Mesenchymal stem cell (in vitro differentiated cells and primary cell): ENCODE measurements at regions not wholly inside any gene's neighbourhood (a gene's known extent, or its start where the extent isn't known, plus 50 kb on each side); places are given as distances from the start of the nearest gene placed in this dataset.

Experiments
- DNase-seq: peaks from one replicate; pipeline ENCODE4 v3.0.0-alpha.2; 2013
- H2AFZ ChIP-seq: one replicate; pipeline ENCODE4 v1.6.1; 2013; ENCODE audit warnings: low read depth, mild to moderate bottlenecking, control low read depth, inconsistent platforms, low read length, moderate library complexity
- H2AK5ac ChIP-seq: 2 replicates; pipeline ENCODE4 v1.6.1; 2013; ENCODE audit warnings: low read length, moderate library complexity, mild to moderate bottlenecking, inconsistent platforms; ENCODE audit not compliant: severe bottlenecking
- H2BK120ac ChIP-seq: one replicate; pipeline ENCODE4 v1.6.1; 2013; ENCODE audit warnings: low read depth, mild to moderate bottlenecking, inconsistent platforms, low read length, moderate library complexity
- H2BK12ac ChIP-seq, 2 experiments: one replicate each; pipeline ENCODE4 v1.6.1; 2013; ENCODE audit warnings: inconsistent platforms in 2 of 2, low read length in 2 of 2, mild to moderate bottlenecking in 2 of 2, moderate library complexity in 2 of 2, control low read depth in 1 of 2
- H2BK15ac ChIP-seq: one replicate; pipeline ENCODE4 v1.6.1; 2013; ENCODE audit warnings: mild to moderate bottlenecking, low read depth, inconsistent platforms; ENCODE audit not compliant: poor library complexity, severe bottlenecking
- H2BK5ac ChIP-seq: 2 replicates; pipeline ENCODE4 v1.6.1; 2013; ENCODE audit warnings: low read depth, mild to moderate bottlenecking, low read length, control low read depth, inconsistent platforms; ENCODE audit not compliant: poor library complexity, severe bottlenecking
- H3K14ac ChIP-seq, 2 experiments: one replicate each; pipeline ENCODE4 v1.6.1; 2013; ENCODE audit warnings: inconsistent platforms in 2 of 2, low read length in 2 of 2, control low read depth in 1 of 2, mild to moderate bottlenecking in 1 of 2, moderate library complexity in 1 of 2
- H3K18ac ChIP-seq, 2 experiments: one replicate each; pipeline ENCODE4 v1.6.1; 2013; ENCODE audit warnings: inconsistent platforms in 2 of 2, low read length in 2 of 2, control low read depth in 1 of 2, low read depth in 1 of 2, mild to moderate bottlenecking in 1 of 2
- H3K23ac ChIP-seq, 2 experiments: one replicate each; pipeline ENCODE4 v1.6.1; 2013; ENCODE audit warnings: inconsistent platforms in 2 of 2, low read length in 2 of 2, mild to moderate bottlenecking in 2 of 2, moderate library complexity in 2 of 2, control low read depth in 1 of 2
- H3K27ac ChIP-seq: 2 replicates; pipeline ENCODE4 v1.5.1; 2013; ENCODE audit warnings: mild to moderate bottlenecking, moderate library complexity, low read length, control low read depth, inconsistent platforms; ENCODE audit not compliant: poor library complexity, severe bottlenecking
- H3K27me3 ChIP-seq, 2 experiments: 2 replicates each; pipeline versions ENCODE4 v1.6.1 to v1.7.0; 2013; ENCODE audit warnings: low read length in 2 of 2, mild to moderate bottlenecking in 2 of 2, moderate library complexity in 2 of 2, control low read depth in 1 of 2, inconsistent platforms in 1 of 2; ENCODE audit not compliant: control insufficient read depth in 1 of 2, insufficient read depth in 1 of 2
- H3K36me3 ChIP-seq, 2 experiments: 2 replicates each; pipeline versions ENCODE4 v1.6.1 to v1.7.0; 2013; ENCODE audit warnings: low read length in 2 of 2, control low read depth in 1 of 2, inconsistent platforms in 1 of 2, low read depth in 1 of 2, mild to moderate bottlenecking in 1 of 2; ENCODE audit not compliant: insufficient read depth in 2 of 2, control insufficient read depth in 1 of 2
- H3K4ac ChIP-seq, 2 experiments: one replicate each; pipeline ENCODE4 v1.6.1; 2013; ENCODE audit warnings: inconsistent platforms in 2 of 2, low read length in 2 of 2, mild to moderate bottlenecking in 2 of 2, moderate library complexity in 2 of 2, control low read depth in 1 of 2, low read depth in 1 of 2
- H3K4me1 ChIP-seq: 2 replicates; pipeline ENCODE4 v1.6.1; 2013; ENCODE audit warnings: low read depth, low read length, control low read depth; ENCODE audit not compliant: control insufficient read depth, insufficient read depth
- H3K4me2 ChIP-seq: 2 replicates; pipeline ENCODE4 v1.6.1; 2013; ENCODE audit warnings: low read length, mild to moderate bottlenecking, inconsistent platforms; ENCODE audit not compliant: poor library complexity, severe bottlenecking
- H3K4me3 ChIP-seq, 2 experiments: 2 replicates each; pipeline versions ENCODE4 v1.5.1 to v1.7.0; 2013; ENCODE audit warnings: low read length in 2 of 2, mild to moderate bottlenecking in 2 of 2, control low read depth in 1 of 2, low read depth in 1 of 2; ENCODE audit not compliant: insufficient read depth in 1 of 2
- H3K79me1 ChIP-seq: replicated peaks from 2 replicates; pipeline ENCODE4 v1.6.1; 2013; ENCODE audit warnings: mild to moderate bottlenecking, control low read depth, low read length, inconsistent platforms; ENCODE audit not compliant: poor library complexity, severe bottlenecking
- H3K9ac ChIP-seq: 2 replicates; pipeline ENCODE4 v1.7.0; 2013; ENCODE audit warnings: mild to moderate bottlenecking, low read length, moderate library complexity
- H3K9me3 ChIP-seq: 2 replicates; pipeline ENCODE4 v1.7.0; 2013; ENCODE audit warnings: mild to moderate bottlenecking, low read length; ENCODE audit not compliant: control insufficient read depth
- H4K8ac ChIP-seq: one replicate; pipeline ENCODE4 v1.6.1; 2013; ENCODE audit warnings: inconsistent platforms, mild to moderate bottlenecking, low read length, moderate library complexity
- H4K91ac ChIP-seq: one replicate; pipeline ENCODE4 v1.6.1; 2013; ENCODE audit warnings: mild to moderate bottlenecking, low read length, inconsistent platforms
- whole genome bisulfite sequencing: methylation state at CpG from one replicate; pipeline ENCODE4 v1.1.7; 2013; ENCODE audit warnings: mixed read lengths; 5-methylcytosine and 5-hydroxymethylcytosine counted together

GRCh38 chr6:76510489-76510888 lies 438.0 kb upstream of the IMPG1 start:
- Histone ChIP-seq H3K79me1 (no peaks in the 10 kb centered on the region), H2AK5ac (no peak overlapping the region), H3K9me3 (peaks cover 3% of the 10 kb centered on the region), H2BK12ac (no peak overlapping the region), H4K91ac (no peak overlapping the region), H3K18ac (no peak overlapping the region), H2AFZ (no peak overlapping the region), H3K36me3 (no peaks in the 10 kb centered on the region), H3K4me3 (no peak overlapping the region), H3K23ac (no peak overlapping the region), H3K14ac (no peak overlapping the region), H2BK5ac (no peak overlapping the region), H3K4me1 (no peaks in the 10 kb centered on the region), H3K4me2 (no peak overlapping the region), H4K8ac (no peak overlapping the region), H2BK15ac (no peak overlapping the region), H3K27ac (no peak overlapping the region), H3K9ac (no peak overlapping the region), H3K4ac (no peak overlapping the region), H2BK120ac (no peak overlapping the region), H3K27me3 (no peaks in the 10 kb centered on the region)
- DNase-seq: no peak

GRCh38 chr6:76509397-76509796 lies 436.9 kb upstream of the IMPG1 start:
- H3K27me3 ChIP-seq: no peaks in the 10 kb centered on the region
- no peaks in the 10 kb centered on the region for H3K79me1 ChIP-seq
- no CpG with 5 or more reads among the region's 2 CpGs for WGBS

DNA sequence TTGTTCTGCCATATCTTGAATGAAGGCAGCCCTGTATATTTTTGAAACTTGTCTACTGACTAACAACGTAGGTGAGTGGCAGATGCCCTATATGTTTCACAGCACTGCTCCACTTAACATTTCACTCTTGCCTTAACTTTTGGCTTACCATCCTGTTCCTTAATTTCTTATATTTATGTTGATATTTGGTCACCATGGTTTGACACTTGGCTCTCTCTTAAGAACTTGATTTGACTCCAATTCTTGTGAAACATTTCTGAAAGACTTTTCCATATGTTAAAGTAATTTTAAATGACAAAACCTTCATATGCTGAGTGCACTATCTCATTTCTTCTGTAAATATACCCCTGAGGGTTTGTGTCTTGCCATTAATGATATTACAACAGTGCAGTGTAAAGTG lies 434.3 kb upstream of the IMPG1 start:
- WGBS: 67% methylated on average over 1 of the region's 1 CpG
- Histone ChIP-seq H3K4ac (no peak overlapping the region), H3K9ac (no peak overlapping the region), H3K18ac (no peak overlapping the region), H2BK15ac (no peak overlapping the region), H4K91ac (no peak overlapping the region), H3K23ac (no peak overlapping the region), H3K9me3 (peaks cover 3% of the 10 kb centered on the region), H3K4me2 (no peak overlapping the region), H3K27me3 (no peaks in the 10 kb centered on the region), H3K14ac (no peak overlapping the region), H2AK5ac (no peak overlapping the region), H3K27ac (no peak overlapping the region), H3K36me3 (no peaks in the 10 kb centered on the region), H3K4me1 (no peaks in the 10 kb centered on the region), H2BK5ac (no peak overlapping the region), H3K79me1 (no peaks in the 10 kb centered on the region), H2BK120ac (no peak overlapping the region), H4K8ac (no peak overlapping the region), H3K4me3 (no peak overlapping the region), H2AFZ (no peak overlapping the region), H2BK12ac (no peak overlapping the region)
- DNase-seq: no peak

More at GRCh38 chr6:76509397-76509796, 436.9 kb upstream of the IMPG1 start:
- Histone ChIP-seq H3K18ac (no peak overlapping the region), H3K4me2 (no peak overlapping the region), H3K4ac (no peak overlapping the region), H3K23ac (no peak overlapping the region), H2BK12ac (no peak overlapping the region), H2BK15ac (no peak overlapping the region), H4K91ac (no peak overlapping the region), H2BK5ac (no peak overlapping the region), H2AK5ac (no peak overlapping the region), H3K4me3 (no peak overlapping the region), H3K14ac (no peak overlapping the region), H2BK120ac (no peak overlapping the region), H3K9me3 (peaks cover 3% of the 10 kb centered on the region), H3K4me1 (no peaks in the 10 kb centered on the region), H3K9ac (no peak overlapping the region), H3K36me3 (no peaks in the 10 kb centered on the region), H4K8ac (no peak overlapping the region), H2AFZ (no peak overlapping the region), H3K27ac (no peak overlapping the region)
- no peak for DNase-seq

DNA sequence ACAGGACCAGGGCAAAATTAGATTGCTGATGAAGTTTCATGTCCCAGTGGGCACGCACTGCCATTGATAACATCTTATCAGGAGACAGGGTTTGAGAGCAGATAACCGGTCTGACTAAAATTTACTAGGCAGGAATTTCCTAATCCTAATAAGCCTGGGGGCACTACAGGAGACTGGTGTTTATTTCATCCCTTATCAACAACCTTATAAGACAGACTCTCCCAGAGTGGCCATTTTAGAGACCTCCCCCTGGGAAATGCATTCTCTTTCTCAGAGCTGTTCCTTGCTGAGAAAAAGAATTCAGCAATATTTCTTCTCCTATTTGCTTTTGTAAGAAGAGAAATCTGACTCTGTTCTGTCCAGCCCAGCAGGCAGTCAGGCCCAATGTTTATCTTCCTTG lies 423.4 kb upstream of the IMPG1 start:
- Histone ChIP-seq H3K27me3 (no peaks in the 10 kb centered on the region), H2BK15ac (no peak overlapping the region), H3K27ac (no peak overlapping the region), H2AFZ (no peak overlapping the region), H3K14ac (no peak overlapping the region), H3K4me2 (no peak overlapping the region), H4K8ac (no peak overlapping the region), H2AK5ac (no peak overlapping the region), H3K4ac (no peak overlapping the region), H3K9ac (no peak overlapping the region), H3K9me3 (peaks cover 30% of the 10 kb centered on the region), H3K23ac (no peak overlapping the region), H3K4me3 (no peak overlapping the region), H3K4me1 (no peaks in the 10 kb centered on the region), H2BK12ac (no peak overlapping the region), H2BK120ac (no peak overlapping the region), H3K36me3 (no peaks in the 10 kb centered on the region), H3K79me1 (no peaks in the 10 kb centered on the region), H3K18ac (no peak overlapping the region), H4K91ac (no peak overlapping the region), H2BK5ac (no peak overlapping the region)
- DNase-seq: no peak
- 97% methylated on average over 2 of the region's 2 CpGs for WGBS
